ENCODE measurements at regions not wholly inside any gene's neighbourhood (a gene's known extent, or its start where the extent isn't known, plus 50 kb on each side); places are given as distances from the start of the nearest gene placed in this dataset.

DNA sequence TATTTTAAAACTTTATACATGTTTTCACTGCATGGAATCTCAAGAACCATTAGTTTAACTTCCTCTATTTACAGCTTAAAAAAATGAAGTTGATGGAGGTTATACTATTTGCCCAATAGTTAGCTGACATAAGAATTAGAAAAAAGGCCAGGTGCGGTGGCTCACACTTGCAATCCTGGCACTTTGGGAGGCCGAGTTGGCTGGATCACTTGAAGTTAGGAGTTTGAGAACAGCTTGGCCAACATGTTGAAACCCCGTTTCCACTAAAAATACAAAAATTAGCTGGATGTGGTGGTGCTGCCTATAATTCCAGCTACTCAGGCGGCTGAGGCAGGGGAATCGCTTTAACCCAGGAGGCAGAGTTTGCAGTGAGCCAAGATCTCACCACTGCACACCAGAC lies 125.1 kb upstream of the CDH19 start:
- DNase-seq, result no peak

DNA sequence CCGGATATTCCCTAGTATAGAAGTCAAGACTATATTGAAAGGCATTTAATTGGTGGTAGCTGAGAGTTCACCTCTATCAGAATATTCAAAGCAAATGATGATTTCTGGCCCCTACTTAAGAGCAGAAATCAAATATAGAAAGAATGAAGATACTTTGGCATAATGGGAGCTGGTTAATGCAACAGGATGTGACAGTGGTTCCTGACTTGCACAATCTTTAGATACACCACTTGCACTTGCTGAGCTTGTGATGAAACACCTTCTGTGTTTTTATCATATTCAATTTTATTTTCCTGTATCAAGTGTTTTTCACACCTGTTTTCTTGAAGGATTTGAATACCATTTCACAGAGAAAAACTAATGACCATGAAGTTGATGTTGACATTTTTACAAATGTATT lies 124.1 kb upstream of the CDH19 start:
- DNase-seq, result no peak

DNA sequence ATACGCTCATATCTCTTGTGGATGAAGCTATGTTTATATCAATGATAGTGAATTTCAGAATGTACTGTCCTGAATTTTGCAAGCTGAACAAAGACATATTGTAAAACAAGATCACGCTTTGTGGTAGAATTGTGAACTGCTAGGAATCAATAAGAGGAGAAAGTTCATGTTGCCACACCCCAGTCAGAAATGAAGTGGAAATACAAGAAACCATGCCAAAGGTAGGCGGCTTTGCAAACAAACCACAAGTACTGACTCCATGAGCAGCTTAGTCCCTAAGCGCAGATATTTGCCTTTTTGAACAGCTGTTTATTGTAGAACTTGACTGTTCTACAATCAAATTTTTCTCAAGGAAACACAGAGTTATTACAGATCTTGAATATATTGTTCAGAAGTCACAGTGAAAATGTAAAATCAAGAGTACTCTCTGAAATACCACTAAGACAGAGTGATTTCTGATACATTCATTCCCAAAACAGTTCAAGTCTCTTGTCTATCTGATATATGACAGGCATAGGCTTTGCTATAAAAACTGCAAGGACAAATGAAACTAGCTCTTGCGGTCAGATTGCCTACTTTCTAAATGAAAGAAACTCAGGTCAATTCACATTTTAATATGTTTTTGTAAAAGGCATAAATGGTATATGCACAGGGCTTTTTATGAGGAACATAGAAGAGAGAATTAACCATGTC lies 120.9 kb upstream of the CDH19 start:
- DNase-seq, result no peak

DNA sequence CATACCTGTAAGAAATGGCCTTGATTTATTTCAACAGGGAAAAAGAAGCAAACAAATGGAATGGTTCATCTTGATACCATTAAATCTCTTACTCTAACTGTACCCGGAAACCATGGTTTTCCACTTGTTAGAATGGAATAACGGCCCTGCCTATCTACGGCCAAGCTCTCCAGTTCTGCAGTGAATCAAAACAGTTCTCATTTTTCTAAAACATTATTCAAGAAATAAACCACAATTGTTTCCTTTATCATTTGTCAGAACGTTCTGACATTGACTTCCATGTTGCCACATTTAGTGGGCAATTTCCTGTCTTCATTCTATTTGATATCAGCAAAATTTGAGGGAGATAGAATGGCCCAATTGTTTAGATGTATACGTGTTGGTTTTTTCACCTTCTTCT lies 118.8 kb upstream of the CDH19 start:
- DNase-seq, result no peak

DNA sequence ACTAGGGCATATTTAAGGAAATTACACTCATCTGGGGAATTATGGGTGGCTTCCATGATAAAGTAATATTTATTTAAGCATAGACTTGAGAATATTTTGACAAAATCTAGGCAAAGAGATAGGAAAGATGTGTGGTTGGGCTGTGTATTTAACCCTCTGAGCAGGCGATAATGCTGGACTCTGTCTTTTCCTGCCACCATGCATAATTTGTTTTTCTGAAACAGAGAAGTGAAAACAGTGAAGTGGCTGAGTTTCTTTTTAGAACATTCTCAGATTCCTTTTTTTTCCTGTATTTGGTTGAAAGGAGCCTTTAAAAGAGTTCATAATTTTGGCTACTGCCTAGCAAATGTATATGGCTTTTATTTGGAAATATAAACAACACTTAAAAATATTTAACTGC lies 104.8 kb upstream of the CDH19 start:
- DNase-seq, result no peak

DNA sequence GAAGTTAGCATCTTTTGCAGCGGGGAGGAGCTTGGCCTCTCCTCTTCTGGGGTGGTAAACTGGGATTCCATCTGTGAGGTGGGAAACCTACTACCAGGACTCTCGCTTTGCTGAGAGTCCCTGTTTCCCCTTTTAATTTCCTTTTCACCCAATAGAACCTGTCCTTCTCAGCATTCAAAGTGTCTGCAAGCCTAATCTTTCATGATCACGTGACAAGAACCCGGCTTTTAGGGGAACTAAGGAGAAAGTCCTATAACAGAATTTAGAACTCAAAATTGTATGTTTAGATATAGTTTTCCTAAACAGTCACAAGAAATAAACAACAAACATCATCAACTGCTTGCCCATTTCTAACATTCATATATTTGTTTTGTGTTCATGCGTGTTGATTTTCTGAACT lies 103.6 kb upstream of the CDH19 start:
- no peak for DNase-seq

DNA sequence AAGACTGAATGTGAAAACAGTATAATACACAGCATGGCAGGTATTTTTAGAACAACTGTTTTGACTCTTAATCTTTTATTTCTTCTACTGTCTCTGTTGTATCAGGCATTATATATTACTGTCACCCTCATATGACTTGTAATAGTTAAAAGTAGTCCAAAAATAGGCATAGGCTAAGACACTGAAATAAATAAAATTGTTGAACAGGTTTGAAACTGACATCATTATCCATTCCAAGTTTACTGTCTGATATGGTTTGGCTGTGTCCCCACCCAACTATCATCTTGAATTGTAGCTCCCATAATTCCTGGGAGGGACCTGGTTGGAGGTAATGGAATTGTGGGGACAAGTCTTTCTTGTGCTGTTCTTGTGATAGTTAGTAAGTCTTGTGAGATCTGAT lies 91.4 kb upstream of the CDH19 start:
- no peak for DNase-seq

DNA sequence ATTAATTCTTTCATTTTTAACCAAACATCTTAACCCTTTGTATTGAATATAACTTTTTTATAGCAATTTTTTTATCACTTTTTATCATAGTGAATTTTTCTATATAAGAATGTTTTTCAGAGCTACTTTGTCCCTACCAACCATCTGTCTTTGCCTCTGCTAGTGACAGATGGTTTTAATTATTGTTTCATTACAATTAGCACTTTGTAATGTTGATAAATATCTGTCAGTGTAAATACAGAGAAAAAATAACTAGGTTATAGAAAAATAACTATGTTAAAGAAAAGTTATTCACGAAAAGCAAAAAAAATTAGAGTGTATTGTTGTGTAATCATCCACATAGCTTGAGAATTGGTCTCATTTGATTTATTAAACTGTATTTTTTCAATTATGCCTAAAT lies 91.0 kb upstream of the CDH19 start:
- DNase-seq, result no peak

DNA sequence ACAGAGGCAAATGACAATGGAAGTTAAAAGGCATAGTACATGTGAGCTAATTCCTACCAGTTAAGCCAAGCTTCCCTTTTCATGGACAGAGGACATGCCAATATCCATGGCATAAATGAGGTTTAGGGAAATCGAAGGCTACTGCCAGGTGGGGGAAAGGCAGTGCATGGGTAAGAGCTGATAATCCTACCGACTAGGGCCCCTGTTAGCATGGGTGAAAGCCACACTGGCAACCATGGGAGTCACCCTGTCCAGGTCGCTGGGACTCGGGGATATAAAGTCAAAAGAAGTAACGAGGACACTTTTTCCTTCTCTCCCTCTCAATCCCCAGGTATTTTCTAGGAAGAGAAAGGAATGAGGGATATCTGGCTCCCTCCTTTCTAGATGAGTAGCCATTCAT lies 83.7 kb upstream of the CDH19 start:
- DNase-seq, result no peak

DNA sequence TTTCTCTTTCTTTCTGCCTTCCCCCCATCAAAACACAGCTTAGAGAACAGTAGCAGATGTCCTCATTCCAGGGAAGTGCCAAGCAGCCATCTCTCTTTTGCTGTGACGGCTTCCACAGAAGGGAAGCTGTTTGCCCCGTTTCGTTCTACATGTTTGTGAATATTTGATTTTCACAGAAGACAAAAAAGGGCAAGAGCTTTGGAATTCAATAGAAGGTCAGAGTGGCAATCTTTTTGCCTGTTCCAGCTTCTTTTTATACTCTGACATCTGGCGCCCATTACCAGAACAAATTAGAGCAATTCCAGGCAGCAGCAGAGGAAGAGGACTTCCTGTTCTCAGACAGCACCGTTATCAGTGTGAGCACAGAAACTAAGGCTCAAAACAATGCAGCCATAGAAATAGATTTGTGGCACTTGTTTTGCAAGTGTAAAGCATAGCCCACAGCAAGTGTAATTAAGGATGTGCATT lies 79.0 kb upstream of the CDH19 start:
- no peak for DNase-seq

DNA sequence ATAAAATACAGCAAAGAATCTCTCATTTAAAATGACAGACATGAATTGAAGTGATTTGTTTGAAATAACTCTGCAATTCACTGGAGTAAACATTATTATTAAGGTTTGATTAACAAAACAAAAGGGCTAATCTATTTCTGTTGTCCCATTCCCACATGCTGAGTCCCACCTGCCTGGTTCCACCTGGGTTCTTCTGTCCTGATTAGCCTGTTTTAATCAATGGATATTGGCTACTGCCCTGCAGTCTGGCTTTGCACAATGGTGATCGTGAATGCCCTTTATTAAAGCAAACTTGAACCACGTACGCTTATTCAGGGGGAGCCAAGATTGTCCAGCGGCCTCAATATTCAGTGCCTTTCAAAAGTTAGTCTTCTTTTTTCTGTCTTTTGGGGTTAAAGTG lies 72.8 kb upstream of the CDH19 start:
- DNase-seq, result no peak

DNA sequence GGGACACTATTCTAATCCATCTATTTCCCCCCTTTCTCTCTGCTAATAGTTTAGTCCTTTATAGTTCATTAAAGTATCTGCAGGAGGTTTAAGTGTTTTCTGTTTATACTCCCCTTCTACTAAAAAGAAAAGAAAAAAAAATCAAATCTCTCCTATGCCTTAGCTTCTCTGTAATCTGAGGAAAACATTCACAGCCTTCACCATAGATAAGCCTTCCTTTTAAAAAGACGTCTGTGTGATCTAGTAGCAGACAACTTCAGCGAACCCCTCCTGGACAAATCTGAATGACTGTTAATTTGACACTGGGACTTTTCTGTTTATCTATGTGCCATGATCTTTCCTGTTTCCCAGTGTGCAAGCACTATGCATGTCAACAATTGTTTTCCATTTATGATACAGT lies 70.4 kb upstream of the CDH19 start:
- no peak for DNase-seq

DNA sequence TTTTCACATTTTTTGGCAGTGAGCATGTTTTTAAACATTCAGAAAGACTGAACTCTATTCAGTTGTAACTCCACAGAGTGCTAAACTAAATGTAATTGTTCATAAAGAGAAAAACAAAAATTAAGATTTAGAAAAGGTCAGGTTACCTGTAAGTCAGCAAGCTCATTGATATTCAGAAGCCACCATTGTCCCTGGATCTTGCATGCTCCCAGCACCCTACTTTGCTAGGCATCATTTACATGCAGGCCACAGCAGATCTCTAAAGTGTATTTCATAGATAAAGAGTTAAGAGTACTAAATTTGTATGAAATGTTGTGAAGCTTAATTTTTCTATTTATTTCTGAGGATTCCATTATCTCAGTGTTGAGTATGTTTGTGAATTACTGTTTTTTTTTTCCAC lies 64.8 kb upstream of the CDH19 start:
- DNase-seq, result no peak

DNA sequence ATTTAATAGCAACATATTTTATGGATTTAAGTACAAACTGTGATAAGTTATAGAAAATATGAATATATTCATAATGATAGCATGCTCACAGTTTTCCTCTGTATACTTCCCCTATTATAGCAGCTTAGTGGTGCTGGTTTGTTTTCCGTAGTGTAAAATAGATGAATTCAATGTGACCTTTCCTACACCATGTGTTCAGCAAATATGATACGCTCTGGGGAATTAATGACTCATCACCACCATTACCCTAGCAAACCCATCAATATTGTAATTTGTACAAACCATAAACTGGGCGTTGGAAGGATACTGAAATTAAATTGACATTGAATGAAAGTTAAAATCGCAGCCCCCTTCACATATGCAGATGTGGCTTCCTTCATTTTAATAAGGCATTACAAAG lies 58.7 kb upstream of the CDH19 start:
- peak; percentile 21 for DNase-seq

DNA sequence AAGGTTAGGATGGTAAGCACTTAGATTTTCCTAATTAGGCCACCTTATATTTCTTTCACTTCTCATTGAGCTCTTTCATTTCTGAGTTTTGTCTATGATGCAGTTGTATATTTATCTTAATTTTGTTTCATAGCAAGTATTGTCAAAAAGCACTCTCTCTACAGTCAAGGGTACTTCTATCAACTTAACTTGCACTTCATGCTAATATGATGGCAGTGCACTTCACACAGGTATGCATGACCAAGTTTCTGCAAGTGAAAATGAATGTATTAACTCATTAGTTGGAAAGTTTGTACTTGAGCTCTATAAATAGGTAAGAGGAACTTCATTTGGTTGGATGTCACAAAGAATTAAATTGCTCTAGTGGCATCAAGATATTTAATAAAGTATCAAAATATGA lies 51.5 kb upstream of the CDH19 start:
- no peak for DNase-seq
